Fibroblast of gingiva (primary cell): ENCODE measurements at regions not wholly inside any gene's neighbourhood (a gene's known extent, or its start where the extent isn't known, plus 50 kb on each side); places are given as distances from the start of the nearest gene placed in this dataset.

Experiments
- DNase-seq: peaks from one replicate; pipeline ENCODE4 v3.0.0-alpha.2; 2011; ENCODE audit warnings: low read depth

- DNase-seq = no peak
These were observed 98.7 kb upstream of the IQSEC1 start for GRCh38 chr3:13171704-13172643.

GRCh38 chr3:13170317-13170716 is 97.1 kb upstream of the IQSEC1 start:
- DNase-seq = no peak

DNA sequence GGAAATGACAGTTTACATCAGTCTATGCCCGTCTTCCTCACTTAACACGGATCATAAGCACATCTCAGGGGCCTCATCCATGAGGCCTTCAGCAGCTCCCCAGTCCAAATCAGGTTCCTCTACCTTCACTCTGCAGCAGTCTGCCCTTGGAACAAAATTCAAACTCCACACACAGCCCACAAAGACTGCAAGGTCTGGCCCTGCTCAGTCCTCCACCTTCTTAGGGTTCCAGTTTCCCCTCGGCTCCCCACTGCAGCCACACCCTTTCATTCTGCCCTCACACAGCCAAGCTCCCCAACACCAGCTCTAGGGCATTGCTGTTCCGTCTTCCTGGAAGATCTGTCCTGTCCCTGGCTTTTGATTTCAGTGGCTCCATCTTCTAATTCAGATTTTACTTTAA is 95.2 kb upstream of the IQSEC1 start:
- no peak for DNase-seq

GRCh38 chr3:13167829-13168228 is 94.6 kb upstream of the IQSEC1 start:
- no peak for DNase-seq

- no peak for DNase-seq
These were observed 94.0 kb upstream of the IQSEC1 start for GRCh38 chr3:13167064-13167743.

- DNase-seq = no peak
These were observed 93.2 kb upstream of the IQSEC1 start for GRCh38 chr3:13166243-13167063.

GRCh38 chr3:13165576-13165975 is 92.3 kb upstream of the IQSEC1 start:
- DNase-seq = no peak

DNA sequence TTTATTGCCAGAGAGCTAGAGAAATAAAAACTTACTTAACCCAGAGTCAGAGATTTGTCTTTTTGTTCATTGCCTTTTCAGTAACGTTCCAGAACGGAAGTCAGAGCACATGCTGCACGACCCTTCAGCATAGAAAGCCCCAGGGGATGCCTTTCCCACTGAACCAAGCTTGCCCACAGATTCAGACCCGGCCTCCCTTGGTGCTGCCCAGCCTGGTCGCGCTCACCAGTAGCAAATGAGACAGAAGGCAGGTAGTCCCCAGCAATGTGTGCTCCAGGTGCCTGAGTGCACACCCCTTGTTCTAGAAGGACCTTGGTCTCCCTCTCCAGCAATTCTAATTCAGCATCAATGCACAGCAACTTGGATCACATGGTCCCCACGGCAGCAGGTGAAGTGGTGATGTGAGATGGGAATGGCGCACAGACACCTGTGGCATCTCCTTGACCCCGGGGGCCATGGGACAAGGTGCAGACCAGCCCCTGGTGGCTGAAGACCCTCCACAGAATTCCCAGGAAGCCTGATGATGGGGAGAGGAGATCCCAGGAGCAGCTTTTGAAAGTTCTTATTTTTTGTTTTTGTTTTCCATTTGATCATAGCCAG is 91.8 kb upstream of the IQSEC1 start:
- no peak for DNase-seq

GRCh38 chr3:13163848-13164382 is 90.7 kb upstream of the IQSEC1 start:
- DNase-seq = no peak

DNA sequence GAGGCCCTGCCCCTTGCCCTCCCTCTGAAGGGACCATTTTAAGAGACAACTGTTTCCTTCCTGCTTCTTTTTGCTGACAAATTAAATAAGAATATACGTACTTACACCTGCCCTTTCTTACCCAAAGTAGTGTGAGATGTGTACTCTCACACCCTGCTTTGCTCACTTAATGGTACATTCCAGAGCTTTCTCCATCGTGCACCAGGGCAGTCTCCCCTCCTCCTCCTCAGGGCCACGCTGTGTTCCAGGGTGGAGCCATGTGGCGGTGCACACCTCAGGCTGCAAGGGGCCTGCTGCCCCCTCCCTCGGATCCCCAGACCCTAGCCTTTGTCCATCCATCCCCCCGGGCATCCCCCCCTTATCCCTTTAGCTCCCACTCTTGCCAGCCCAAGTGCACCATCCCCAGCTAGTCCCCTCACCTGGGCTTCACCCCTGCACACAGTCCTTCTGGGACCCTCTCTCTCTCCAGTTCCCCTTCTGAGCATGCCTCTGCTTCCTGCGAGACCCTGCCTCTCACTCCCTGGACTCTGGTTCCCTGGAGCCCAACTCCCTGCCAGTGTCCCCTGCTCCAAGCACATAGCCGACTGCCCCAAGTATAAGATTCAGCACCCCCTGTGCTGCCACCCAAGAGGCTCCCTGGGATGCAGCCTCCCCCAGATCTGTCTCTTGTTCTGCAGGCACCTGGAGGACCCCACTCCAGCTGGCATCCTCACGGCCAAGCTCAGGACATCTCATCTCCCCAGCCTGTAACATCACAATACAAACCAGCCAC is 89.5 kb upstream of the IQSEC1 start:
- DNase-seq = no peak

DNA sequence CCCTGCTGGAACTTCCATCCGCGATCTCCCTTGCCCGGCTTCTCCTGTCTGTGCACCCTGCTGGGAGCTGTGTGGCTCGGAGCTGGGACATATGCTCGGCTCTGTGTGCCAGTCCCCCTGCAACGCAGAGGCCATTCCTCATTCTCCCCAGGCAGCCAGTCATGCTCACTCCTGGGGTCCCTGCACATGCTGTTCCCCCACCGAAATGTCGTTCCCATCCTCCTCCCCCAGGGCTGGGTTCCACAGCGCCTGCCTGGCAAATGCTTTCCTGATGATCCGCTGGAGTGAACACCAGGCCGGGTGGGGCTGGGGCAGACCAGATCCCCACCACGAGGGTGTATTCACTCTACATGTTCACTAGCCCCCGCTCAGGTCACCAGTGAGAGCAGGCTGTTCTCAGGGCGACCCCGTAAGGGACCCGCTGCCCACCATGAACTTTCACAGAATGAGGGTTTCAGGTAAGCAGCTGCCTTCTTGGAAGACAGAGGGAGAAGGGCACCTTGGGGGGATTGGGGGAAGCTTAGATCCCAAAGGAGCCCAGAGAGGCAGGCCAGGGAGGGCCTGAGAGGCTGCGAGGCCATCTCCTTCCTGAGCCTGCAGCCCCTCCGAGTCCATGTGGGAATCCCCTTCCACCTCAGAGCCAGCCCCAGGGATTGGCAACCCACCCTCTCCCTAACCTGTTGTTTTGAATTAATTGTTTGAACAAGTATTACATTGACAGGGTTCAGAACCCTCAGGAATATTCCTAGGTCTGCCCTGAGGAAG is 88.7 kb upstream of the IQSEC1 start:
- no peak for DNase-seq

- DNase-seq = no peak
These were observed 88.0 kb upstream of the IQSEC1 start for GRCh38 chr3:13161021-13161759.

GRCh38 chr3:13160619-13161018 is 87.4 kb upstream of the IQSEC1 start:
- no peak for DNase-seq

DNA sequence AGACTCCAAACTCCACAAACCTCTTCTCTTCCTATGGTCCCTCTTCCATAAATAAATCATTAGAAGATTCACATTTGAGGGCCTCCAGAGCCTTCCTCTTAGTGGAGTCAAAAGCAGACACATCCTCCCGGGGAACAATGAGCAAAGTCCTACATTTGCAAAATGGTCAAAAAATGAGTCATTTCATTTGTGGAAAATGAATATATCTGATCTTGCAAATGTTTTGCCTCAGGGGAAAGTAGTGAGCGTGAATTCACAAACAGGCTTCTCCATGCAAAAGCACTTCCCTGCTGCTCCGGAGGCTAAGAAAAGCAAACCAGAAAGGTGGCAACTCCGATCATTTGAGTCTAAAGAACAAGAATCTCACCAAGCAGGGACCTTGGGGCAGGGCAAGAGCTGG is 86.7 kb upstream of the IQSEC1 start:
- DNase-seq = no peak

DNA sequence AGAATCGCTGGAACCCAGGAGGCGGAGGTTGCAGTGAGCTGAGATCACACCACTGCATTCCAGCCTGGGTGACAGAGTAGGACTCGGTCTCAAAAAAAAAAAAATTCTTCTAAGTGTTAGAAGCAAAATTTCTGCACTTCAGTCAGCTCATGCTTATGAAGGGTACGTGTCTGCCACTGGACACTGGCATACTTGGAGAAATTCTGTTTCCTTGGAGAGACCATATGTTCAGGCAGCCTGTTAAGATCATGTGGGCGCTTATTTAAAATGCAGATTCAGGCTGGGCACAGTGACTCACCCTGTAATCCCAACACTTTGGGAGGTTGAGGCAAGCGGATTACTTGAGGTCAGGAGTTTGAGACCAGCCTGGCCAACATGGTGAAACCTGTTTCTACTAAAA is 85.6 kb upstream of the IQSEC1 start:
- no peak for DNase-seq

DNA sequence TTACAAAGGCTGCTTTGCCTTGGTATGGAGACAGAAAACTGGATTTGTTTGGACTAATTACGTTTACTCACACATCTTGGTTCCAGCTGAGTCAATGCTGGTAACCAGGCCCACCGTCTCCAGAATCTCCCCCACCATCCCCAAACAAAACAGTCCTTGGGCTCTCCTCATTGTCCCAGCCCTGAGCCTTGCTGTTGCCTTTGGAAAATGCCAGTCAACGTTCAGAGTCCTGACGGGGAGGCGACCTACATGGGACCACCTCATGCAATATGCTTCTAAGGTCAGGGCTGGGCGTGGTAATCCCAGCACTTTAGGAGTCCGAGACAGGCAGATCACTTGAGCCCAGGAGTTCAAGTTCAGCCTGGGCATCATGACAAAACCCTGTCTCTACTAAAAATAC is 85.2 kb upstream of the IQSEC1 start:
- DNase-seq = no peak

GRCh38 chr3:13157986-13158385 is 84.8 kb upstream of the IQSEC1 start:
- DNase-seq = no peak

- no peak for DNase-seq
These were observed 79.8 kb upstream of the IQSEC1 start for GRCh38 chr3:13152826-13153710.

GRCh38 chr3:13150624-13151023 is 77.4 kb upstream of the IQSEC1 start:
- no peak for DNase-seq
